A673 (cell line): ENCODE measurements at regions not wholly inside any gene's neighbourhood (a gene's known extent, or its start where the extent isn't known, plus 50 kb on each side); places are given as distances from the start of the nearest gene placed in this dataset.

Experiments
- EZH2 ChIP-seq: fragments of 200-600 bp; sonication (generic); IDR thresholded peaks from 2 replicates; pipeline ENCODE4 v1.6.1; 2017; ENCODE audit warnings: borderline replicate concordance, low read depth, mild to moderate bottlenecking, mixed read lengths, antibody characterized with exemption, low read length; ENCODE audit not compliant: poor library complexity, severe bottlenecking
- TF ChIP-seq, protein P1 (sequence below): fragments of 300-800, 200-600 bp; sonication (generic); conservative IDR thresholded peaks from 2 replicates; pipeline ENCODE4 v1.5.1; 2017; ENCODE audit warnings: low read depth, mild to moderate bottlenecking, antibody characterized with exemption, low read length, moderate library complexity, mixed read lengths

DNA sequence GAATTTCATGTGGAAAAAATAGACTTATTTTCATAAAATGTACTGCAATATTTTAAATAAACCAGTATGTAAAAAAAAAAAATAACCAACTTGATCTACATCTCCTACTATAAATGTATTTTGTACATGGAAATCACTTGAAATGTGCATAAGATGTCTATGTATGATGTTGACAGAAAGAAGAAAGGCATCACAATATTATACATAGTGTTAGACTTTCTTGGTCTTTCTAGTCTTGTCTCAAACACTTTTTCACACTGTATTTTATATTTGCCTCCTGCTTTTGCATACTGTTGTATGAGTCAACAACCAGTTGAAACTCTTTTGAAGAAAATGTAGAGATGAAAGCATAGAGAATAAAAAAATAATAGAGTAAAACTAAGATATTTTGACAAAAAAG lies 352.4 kb upstream of the MGAT4C start:
- TF ChIP-seq EZH2: no peak
- TF ChIP-seq, protein P1, sequence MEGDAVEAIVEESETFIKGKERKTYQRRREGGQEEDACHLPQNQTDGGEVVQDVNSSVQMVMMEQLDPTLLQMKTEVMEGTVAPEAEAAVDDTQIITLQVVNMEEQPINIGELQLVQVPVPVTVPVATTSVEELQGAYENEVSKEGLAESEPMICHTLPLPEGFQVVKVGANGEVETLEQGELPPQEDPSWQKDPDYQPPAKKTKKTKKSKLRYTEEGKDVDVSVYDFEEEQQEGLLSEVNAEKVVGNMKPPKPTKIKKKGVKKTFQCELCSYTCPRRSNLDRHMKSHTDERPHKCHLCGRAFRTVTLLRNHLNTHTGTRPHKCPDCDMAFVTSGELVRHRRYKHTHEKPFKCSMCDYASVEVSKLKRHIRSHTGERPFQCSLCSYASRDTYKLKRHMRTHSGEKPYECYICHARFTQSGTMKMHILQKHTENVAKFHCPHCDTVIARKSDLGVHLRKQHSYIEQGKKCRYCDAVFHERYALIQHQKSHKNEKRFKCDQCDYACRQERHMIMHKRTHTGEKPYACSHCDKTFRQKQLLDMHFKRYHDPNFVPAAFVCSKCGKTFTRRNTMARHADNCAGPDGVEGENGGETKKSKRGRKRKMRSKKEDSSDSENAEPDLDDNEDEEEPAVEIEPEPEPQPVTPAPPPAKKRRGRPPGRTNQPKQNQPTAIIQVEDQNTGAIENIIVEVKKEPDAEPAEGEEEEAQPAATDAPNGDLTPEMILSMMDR: no peak
